Lower leg skin (tissue), 3 donors: ENCODE measurements at regions not wholly inside any gene's neighbourhood (a gene's known extent, or its start where the extent isn't known, plus 50 kb on each side); places are given as distances from the start of the nearest gene placed in this dataset.

ENCODE experiments used
- CTCF ChIP-seq, 3 donors: fragments of 450-650 bp; IDR thresholded peaks; one replicate each; pipeline ENCODE4 v1.5.1; 2016; ENCODE audit warnings: antibody characterized with exemption in 3 of 3, mild to moderate bottlenecking in 3 of 3, moderate library complexity in 2 of 3
- POLR2A ChIP-seq, 2 donors: fragments of 450-650 bp; IDR thresholded peaks; one replicate each; pipeline ENCODE4 v1.6.1; 2016 to 2017; ENCODE audit warnings: antibody characterized with exemption in 2 of 2, mild to moderate bottlenecking in 1 of 2, moderate library complexity in 1 of 2

DNA sequence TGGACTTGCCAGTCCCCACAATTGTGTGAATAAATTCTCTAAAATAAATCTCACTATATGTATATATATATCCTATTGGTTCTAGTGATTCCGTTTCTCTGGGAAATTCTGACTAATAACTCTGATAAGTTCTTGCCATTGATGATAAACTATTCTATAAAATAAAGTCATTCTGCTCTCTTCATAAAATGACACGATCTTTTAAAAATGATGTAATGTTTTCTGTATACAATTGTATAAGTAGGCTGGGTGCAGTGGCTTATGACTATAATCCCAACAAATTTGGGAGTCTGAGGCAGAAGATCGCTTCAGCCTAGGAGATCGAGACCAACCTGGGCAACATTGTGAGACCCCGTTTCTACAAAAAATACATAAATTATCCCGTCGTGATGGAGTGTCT is 541.0 kb upstream of the ADGRL4 start:
- TF ChIP-seq POLR2A (IDR thresholded peaks at IDR 0.05) (no peak), CTCF (IDR thresholded peaks at IDR 0.05) (no peak)
